HG03342 (cell line): ENCODE measurements at regions not wholly inside any gene's neighbourhood (a gene's known extent, or its start where the extent isn't known, plus 50 kb on each side); places are given as distances from the start of the nearest gene placed in this dataset.
A peak's percentile ranks its signal among the peaks of the same experiment; 100 is the strongest.
"Not testable (repeated sequence)": the region's sequence is repeated elsewhere in the genome, so short reads cannot be mapped to it uniquely, and the experiment has no call there.

Experiments
- ATAC-seq: cut with Tn5 transposase; IDR thresholded peaks from one replicate; pipeline ENCODE4 v1.9.1; 2021; ENCODE audit warnings: mild to moderate bottlenecking, moderate library complexity; ENCODE audit not compliant: unreplicated experiment

GRCh38 chr14:89534902-89535685 lies 118.1 kb upstream of the FOXN3 start:
- no peak for ATAC-seq

DNA sequence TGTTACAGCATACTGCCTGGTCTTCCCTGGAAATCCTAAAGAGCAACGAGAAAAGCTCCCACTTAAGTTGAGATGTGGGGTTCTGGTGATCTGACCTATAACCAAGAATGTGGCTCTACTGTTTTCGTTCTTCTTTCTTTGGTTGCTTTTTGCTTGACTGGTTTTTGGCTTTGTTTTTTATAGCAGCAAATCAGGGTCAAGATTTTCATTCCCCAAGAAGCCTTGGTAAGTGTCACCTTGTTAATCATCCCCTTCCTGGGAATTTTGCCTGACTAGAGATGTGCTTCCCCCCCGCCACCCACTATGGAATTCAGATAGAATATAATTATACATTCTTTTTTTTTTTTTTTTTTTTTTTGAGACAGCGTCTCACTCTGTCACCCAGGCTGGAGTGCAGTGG lies 116.7 kb upstream of the FOXN3 start:
- ATAC-seq: no peak

DNA sequence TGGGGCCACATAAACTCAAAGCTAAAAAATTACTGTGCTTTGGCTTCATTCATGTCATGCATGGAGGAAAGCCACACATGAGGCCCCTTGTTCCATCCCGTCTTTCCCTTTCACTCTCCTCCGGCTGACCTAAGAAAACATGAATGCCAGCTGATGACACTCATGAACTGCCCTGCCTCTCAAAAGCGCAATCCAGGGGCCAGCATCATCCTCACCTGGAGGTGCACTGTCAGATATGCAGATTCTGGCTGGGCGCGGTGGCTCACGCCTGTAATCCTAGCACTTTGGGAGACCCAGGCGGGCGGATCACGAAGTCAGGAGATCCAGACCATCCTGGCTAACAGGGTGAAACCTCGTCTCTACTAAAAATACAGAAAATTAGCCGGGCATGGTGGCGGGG lies 116.1 kb upstream of the FOXN3 start:
- ATAC-seq: no peak

GRCh38 chr14:89531661-89532335 lies 114.8 kb upstream of the FOXN3 start:
- no peak for ATAC-seq

DNA sequence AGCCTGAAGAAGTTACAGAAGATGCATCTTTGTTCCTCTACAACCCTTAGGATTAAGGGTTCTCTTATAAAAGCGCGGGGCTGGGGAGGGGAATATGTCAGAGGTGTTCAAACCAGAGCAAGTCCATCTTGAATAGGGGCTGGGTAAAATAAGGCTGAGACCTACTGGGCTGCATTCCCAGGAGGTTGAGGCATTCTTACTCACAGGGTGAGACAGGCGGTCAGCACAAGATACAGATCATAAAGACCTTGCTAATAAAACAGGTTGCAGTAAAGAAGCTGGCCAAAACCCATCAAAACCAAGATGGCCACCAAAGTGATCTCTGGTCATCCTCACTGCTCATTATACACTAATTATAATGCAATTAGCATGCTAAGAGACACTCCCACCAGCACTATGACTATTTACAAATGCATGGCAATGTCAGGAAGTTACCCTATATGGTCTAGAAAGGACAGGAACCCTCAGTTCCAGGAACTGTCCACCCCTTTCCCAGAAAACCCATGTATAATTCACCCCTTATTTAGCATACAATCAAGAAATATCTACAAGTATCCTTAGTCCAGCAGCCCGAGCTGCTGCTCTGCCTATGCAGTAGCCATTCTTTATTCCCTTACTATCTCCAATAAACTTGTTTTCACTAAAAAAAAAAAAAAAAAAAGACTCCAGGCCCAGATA lies 108.1 kb upstream of the FOXN3 start:
- ATAC-seq: no peak

- ATAC-seq: no peak
Measured at GRCh38 chr14:89524412-89524811, 107.4 kb upstream of the FOXN3 start.

GRCh38 chr14:89521988-89522387 lies 105.0 kb upstream of the FOXN3 start:
- no peak for ATAC-seq

GRCh38 chr14:89519040-89519439 lies 102.0 kb upstream of the FOXN3 start:
- ATAC-seq: no peak

GRCh38 chr14:89516173-89516572 lies 99.1 kb upstream of the FOXN3 start:
- no peak for ATAC-seq

DNA sequence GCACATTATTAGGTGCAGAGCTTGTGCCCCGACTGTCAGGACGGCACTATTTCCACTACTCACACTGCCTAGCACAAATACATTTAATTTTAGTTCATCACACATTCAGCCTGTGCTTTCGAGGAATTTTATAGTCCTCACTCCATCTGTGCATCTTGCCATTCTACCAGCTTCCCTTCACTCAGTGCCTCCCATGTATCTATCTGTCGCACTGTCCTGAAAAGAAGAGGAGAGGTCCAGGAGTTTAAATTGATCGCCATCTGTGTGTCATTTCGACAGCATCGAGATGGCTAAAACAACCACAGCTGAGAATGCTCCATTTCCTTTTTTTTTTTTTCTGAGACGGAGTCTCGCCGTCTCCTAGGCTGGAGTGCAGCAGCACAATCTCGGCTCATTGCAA lies 97.6 kb upstream of the FOXN3 start:
- no peak for ATAC-seq

GRCh38 chr14:89509891-89510290 lies 92.9 kb upstream of the FOXN3 start:
- no peak for ATAC-seq

GRCh38 chr14:89508863-89509262 lies 91.8 kb upstream of the FOXN3 start:
- ATAC-seq: no peak

DNA sequence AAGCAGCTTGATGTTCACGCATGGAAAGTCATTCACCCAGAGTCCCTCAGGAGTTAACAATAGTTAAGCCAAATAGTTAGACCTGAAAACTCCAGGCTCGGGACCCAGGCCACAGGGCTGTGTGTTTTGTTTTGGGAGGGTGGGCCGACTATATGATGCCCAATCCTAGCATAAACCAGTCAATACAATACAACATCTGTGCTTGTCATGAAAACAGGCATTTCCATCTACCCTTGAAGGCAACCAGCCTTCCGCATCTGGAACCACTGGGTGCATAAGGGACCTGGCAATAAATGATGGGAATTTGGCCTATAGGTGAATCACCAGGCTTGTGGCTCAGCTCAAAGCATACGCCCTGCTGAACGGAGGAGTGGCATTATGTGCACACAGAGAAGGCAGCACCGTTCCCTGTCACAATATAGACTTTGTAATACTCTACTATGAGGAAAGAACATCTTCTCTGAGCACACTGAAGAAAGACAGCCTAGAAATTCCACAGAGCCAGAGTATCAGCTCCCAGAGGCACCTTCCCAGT lies 91.0 kb upstream of the FOXN3 start:
- no peak for ATAC-seq

GRCh38 chr14:89507521-89507920 lies 90.5 kb upstream of the FOXN3 start:
- ATAC-seq: no peak

DNA sequence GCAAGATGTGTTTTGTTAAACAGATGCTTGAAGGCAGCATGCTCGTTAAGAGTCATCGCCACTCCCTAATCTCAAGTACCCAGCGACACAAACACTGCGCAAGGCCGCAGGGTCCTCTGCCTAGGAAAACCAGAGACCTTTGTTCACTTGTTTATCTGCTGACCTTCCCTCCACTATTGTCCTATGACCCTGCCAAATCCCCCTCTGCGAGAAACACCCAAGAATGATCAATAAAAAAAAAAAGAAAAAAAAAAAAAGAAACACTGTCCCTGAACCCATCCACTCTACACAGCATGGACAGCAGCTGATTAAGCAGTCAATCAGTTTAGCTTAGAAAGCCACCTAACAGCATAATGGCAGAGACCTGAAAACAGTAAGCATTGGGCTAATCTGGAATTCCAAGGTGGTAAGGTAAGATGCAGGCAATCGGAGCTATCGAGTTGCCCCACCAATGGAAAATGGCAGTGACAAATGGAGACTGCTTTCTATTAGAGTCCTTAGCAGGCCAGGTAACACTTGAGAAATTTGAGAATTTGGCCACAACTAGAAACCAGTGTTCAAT lies 89.9 kb upstream of the FOXN3 start:
- ATAC-seq: not testable (repeated sequence)

GRCh38 chr14:89504602-89505313 lies 87.7 kb upstream of the FOXN3 start:
- ATAC-seq: peak; percentile 72

GRCh38 chr14:89504091-89504490 lies 87.1 kb upstream of the FOXN3 start:
- ATAC-seq: no peak

DNA sequence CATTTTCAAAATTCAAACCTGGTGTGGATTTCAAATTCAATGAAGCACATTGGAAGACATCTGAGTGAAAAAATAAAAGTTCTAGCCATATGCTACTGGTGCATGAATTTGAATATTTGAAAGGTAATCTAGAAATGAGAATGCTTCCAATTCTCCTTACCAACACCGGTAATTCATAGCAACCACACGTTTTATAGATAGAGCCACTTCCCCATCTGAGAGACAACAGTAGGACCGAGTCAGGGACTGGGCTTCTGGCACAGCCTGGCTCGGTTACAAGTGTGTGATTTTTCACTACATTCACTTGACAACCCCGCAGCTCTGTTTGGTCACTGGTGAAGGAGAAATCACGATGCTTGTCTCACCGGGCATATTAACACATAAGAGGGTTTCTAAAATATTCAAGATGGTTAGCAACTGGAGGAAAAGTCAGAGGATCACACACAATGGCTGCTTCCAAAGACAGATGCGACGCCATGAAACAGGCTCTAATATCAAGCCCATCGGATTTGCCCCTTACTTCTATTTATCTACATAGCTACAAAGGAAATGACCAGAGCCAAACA lies 86.5 kb upstream of the FOXN3 start:
- ATAC-seq: peak; percentile 68

DNA sequence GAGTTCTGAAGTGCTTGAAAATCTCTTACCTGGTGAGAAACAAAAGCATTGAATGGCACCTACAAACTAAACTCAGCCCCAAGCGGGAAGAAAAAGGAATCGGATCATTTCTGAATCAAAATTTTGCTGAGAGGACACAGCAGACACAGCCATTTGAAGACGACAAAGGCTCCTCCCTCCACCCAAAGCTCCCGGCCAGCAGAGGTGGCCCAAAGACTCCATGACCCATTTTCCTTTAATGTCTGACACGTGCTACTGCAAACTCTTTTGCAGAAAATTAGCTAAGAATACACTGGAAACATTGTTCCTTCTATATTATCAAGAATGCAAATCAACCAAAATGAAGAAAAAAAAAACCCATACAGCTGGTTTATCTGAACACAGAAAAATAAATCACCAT lies 85.9 kb upstream of the FOXN3 start:
- ATAC-seq: no peak

DNA sequence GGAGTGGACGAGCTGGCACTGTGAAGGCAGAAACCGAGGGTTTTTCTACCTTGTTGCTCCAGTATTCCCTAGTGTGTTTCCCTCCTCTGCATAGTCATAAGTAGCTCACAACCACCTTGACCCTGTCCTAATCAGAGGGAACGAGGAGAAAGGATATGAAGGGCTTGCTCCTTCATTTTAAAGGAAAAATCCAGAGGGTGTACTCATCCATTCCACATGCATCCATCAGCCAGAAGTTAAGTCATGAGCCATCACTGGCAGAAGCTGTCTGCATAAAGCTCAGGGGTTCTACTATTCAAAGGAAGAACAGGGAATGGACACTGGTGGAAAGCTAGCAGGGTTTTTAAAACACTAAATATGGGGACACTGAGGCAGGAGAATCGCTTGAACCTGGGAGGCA lies 84.3 kb upstream of the FOXN3 start:
- no peak for ATAC-seq
